GM23248 (cell line): ENCODE measurements at regions not wholly inside any gene's neighbourhood (a gene's known extent, or its start where the extent isn't known, plus 50 kb on each side); places are given as distances from the start of the nearest gene placed in this dataset.

Experiments used
- DNase-seq: peaks from one replicate; pipeline ENCODE4 v3.0.0-alpha.2; 2015
- H2AFZ ChIP-seq: fragments of 200-600 bp; sonication (generic); 2 replicates; pipeline ENCODE4 v1.6.1; 2016; ENCODE audit warnings: antibody characterized with exemption
- H3F3A ChIP-seq: fragments of 200-600 bp; sonication (generic); 2 replicates; pipeline ENCODE4 v1.6.1; 2016; ENCODE audit warnings: mild to moderate bottlenecking, antibody characterized with exemption, mixed run types; ENCODE audit not compliant: insufficient read depth
- H3K27ac ChIP-seq: fragments of 200-600 bp; sonication (generic); 2 replicates; pipeline ENCODE4 v1.5.1; 2016; ENCODE audit warnings: mild to moderate bottlenecking
- H3K27me3 ChIP-seq: fragments of 200-600 bp; sonication (generic); replicated peaks from 2 replicates; pipeline ENCODE4 v1.6.1; 2016; ENCODE audit warnings: mild to moderate bottlenecking; ENCODE audit not compliant: insufficient read depth
- H3K36me3 ChIP-seq: fragments of 200-600 bp; sonication (generic); 2 replicates; pipeline ENCODE4 v1.6.1; 2016; ENCODE audit warnings: low read depth, mild to moderate bottlenecking
- H3K4me1 ChIP-seq: fragments of 200-600 bp; sonication (generic); 2 replicates; pipeline ENCODE4 v1.6.1; 2016; ENCODE audit warnings: mild to moderate bottlenecking; ENCODE audit not compliant: insufficient read depth
- H3K4me2 ChIP-seq: fragments of 200-600 bp; sonication (generic); one replicate; pipeline ENCODE4 v1.6.1; 2016; ENCODE audit warnings: mild to moderate bottlenecking; ENCODE audit not compliant: unreplicated experiment
- H3K4me3 ChIP-seq: fragments of 200-600 bp; sonication (generic); 2 replicates; pipeline ENCODE4 v1.5.1; 2016; ENCODE audit warnings: mild to moderate bottlenecking
- H3K79me2 ChIP-seq: fragments of 200-600 bp; sonication (generic); 2 replicates; pipeline ENCODE4 v1.6.1; 2016; ENCODE audit warnings: mild to moderate bottlenecking; ENCODE audit not compliant: insufficient read depth
- H3K9ac ChIP-seq: fragments of 200-600 bp; sonication (generic); 2 replicates; pipeline ENCODE4 v1.6.1; 2016; ENCODE audit warnings: mild to moderate bottlenecking
- H3K9me2 ChIP-seq: fragments of 200-600 bp; sonication (generic); 2 replicates; pipeline ENCODE4 v1.6.1; 2016; ENCODE audit warnings: mixed run types, mild to moderate bottlenecking, moderate library complexity; ENCODE audit not compliant: insufficient read depth
- H3K9me3 ChIP-seq: fragments of 200-600 bp; sonication (generic); one replicate; pipeline ENCODE4 v1.6.1; 2017; ENCODE audit warnings: low read depth
- H4K20me1 ChIP-seq: fragments of 200-600 bp; sonication (generic); 2 replicates; pipeline ENCODE4 v1.6.0; 2016; ENCODE audit not compliant: insufficient read depth
- EZH2 ChIP-seq: fragments of 200-600 bp; sonication (generic); IDR thresholded peaks from 2 replicates; pipeline ENCODE4 v1.6.1; 2018; ENCODE audit warnings: antibody characterized with exemption, mild to moderate bottlenecking; ENCODE audit not compliant: insufficient read depth, poor library complexity, severe bottlenecking
- EZH2phosphoT487 ChIP-seq: fragments of 200-600 bp; sonication (generic); IDR thresholded peaks from 2 replicates; pipeline ENCODE4 v1.6.1; 2018; ENCODE audit warnings: antibody characterized with exemption, moderate library complexity, mild to moderate bottlenecking, low read depth; ENCODE audit not compliant: insufficient read depth
- WGBS, 2 experiments: methylation state at CpG; one replicate each; pipeline ENCODE4 v1.1.6; 2015 to 2017; ENCODE audit warnings: low lambda C conversion rate in 2 of 2, low coverage in 1 of 2; ENCODE audit errors: missing lambda C conversion rate in 2 of 2; 5-methylcytosine and 5-hydroxymethylcytosine counted together
- in situ Hi-C: fragments of 300-500 bp; cut with MboI; formaldehyde crosslinking; loops from 2 replicates; pipeline ENCODE4 v1.15.0; 2020

- 0 to 3% methylated on average over 2 of the region's 2 CpGs for WGBS, 2 experiments
- Histone ChIP-seq H4K20me1 (no peaks in the 10 kb centered on the region), H3K4me1 (no peaks in the 10 kb centered on the region), H2AFZ (no peak overlapping the region), H3K27me3 (0 out of 2 replicates have a peak, but pooled peaks cover 7% of the 10 kb centered on the region), H3K4me2 (no peak overlapping the region), H3K9ac (no peak overlapping the region), H3K9me2 (no peaks in the 10 kb centered on the region), H3K9me3 (no peaks in the 10 kb centered on the region), H3K27ac (no peak overlapping the region), H3K4me3 (no peak overlapping the region), H3K36me3 (no peaks in the 10 kb centered on the region), H3K79me2 (no peaks in the 10 kb centered on the region), H3F3A (no peaks in the 10 kb centered on the region)
- DNase-seq: no peak
- no peak for TF ChIP-seq EZH2phosphoT487
- no peak for TF ChIP-seq EZH2
- in situ Hi-C loops: no loop called here
These were observed 197.5 kb downstream of the C7orf25 start for GRCh38 chr7:42714356-42714755.

GRCh38 chr7:42709284-42709683 is 202.6 kb downstream of the C7orf25 start:
- H3K4me2 ChIP-seq: no peak overlapping the region
- H3K9me2 ChIP-seq: no peaks in the 10 kb centered on the region
- no peak overlapping the region for H3K9ac ChIP-seq
- no peak for TF ChIP-seq EZH2phosphoT487
- TF ChIP-seq EZH2: no peak
- H3K27me3 ChIP-seq: 0 out of 2 replicates have a peak, but pooled peaks cover 7% of the 10 kb centered on the region
- 82% methylated on average over 3 of the region's 3 CpGs for WGBS, 2 experiments
- no peak overlapping the region for H2AFZ ChIP-seq
- H3K79me2 ChIP-seq: no peaks in the 10 kb centered on the region
- no peaks in the 10 kb centered on the region for H3K9me3 ChIP-seq
- DNase-seq: no peak
- no peaks in the 10 kb centered on the region for H4K20me1 ChIP-seq
- no peaks in the 10 kb centered on the region for H3K36me3 ChIP-seq
- in situ Hi-C loops: no loop called here
- H3K4me3 ChIP-seq: no peak overlapping the region
- H3K27ac ChIP-seq: no peak overlapping the region
- no peaks in the 10 kb centered on the region for H3F3A ChIP-seq
- no peaks in the 10 kb centered on the region for H3K4me1 ChIP-seq

- Histone ChIP-seq H3K9ac (no peak overlapping the region), H3K4me1 (no peaks in the 10 kb centered on the region), H3K27me3 (no peaks in the 10 kb centered on the region), H2AFZ (no peak overlapping the region), H3K4me3 (no peak overlapping the region), H3K9me2 (no peaks in the 10 kb centered on the region), H3F3A (no peaks in the 10 kb centered on the region), H3K36me3 (no peaks in the 10 kb centered on the region), H3K79me2 (no peaks in the 10 kb centered on the region), H3K4me2 (no peak overlapping the region), H3K9me3 (no peaks in the 10 kb centered on the region), H4K20me1 (no peaks in the 10 kb centered on the region), H3K27ac (no peak overlapping the region)
- in situ Hi-C loops: no loop called here
- no peak for DNase-seq
- 59 to 64% methylated on average over 2 of the region's 2 CpGs for WGBS, 2 experiments
- no peak for TF ChIP-seq EZH2phosphoT487
- TF ChIP-seq EZH2: no peak
These were observed 207.2 kb downstream of the C7orf25 start for GRCh38 chr7:42704710-42705109.

GRCh38 chr7:42702647-42703046 is 209.2 kb downstream of the C7orf25 start:
- TF ChIP-seq EZH2phosphoT487: no peak
- no peak for TF ChIP-seq EZH2
- Histone ChIP-seq H3K79me2 (no peaks in the 10 kb centered on the region), H3K9me2 (no peaks in the 10 kb centered on the region), H3K27me3 (0 out of 2 replicates have a peak, but pooled peaks cover 4% of the 10 kb centered on the region), H3K9me3 (no peaks in the 10 kb centered on the region), H3K27ac (no peak overlapping the region), H3K9ac (no peak overlapping the region), H4K20me1 (no peaks in the 10 kb centered on the region), H3F3A (no peaks in the 10 kb centered on the region), H3K4me1 (no peaks in the 10 kb centered on the region), H3K4me2 (no peak overlapping the region), H3K4me3 (no peak overlapping the region), H3K36me3 (no peaks in the 10 kb centered on the region), H2AFZ (no peak overlapping the region)
- no peak for DNase-seq
- WGBS, 2 experiments: 40 to 61% methylated on average over 1 of the region's 1 CpG
- in situ Hi-C loops: no loop called here
